AG04449 (cell line): ENCODE measurements at regions not wholly inside any gene's neighbourhood (a gene's known extent, or its start where the extent isn't known, plus 50 kb on each side); places are given as distances from the start of the nearest gene placed in this dataset.
A peak's percentile ranks its signal among the peaks of the same experiment; 100 is the strongest.

ENCODE experiments used
- CTCF ChIA-PET: fragments of 350-600 bp; formaldehyde crosslinking; extraction: SDS; loops from one replicate; lab custom pipeline; 2021; ENCODE audit warnings: antibody characterized with exemption; lab: Yijun Ruan, JAX
- POLR2A ChIA-PET: fragments of 400-600, 350-600 bp; formaldehyde crosslinking; extraction: SDS; loops from one replicate; lab custom pipeline; 2020; ENCODE audit warnings: antibody characterized with exemption, inconsistent platforms; lab: Yijun Ruan, JAX
- DNase-seq: peaks from one replicate; pipeline ENCODE4 v3.0.0-alpha.2; 2010; ENCODE audit warnings: low read depth, low spot score
- H3K4me3 ChIP-seq: 2 replicates; pipeline ENCODE4 v1.5.1; 2011; ENCODE audit warnings: low read depth, mild to moderate bottlenecking, control low read depth, low read length
- TF ChIP-seq, protein P1 (sequence below): IDR thresholded peaks from one replicate; pipeline ENCODE4 v1.5.1; 2011; ENCODE audit warnings: mild to moderate bottlenecking, moderate library complexity, low read length, control low read depth, inconsistent platforms; ENCODE audit not compliant: insufficient read depth; ENCODE audit errors: missing control alignments

DNA sequence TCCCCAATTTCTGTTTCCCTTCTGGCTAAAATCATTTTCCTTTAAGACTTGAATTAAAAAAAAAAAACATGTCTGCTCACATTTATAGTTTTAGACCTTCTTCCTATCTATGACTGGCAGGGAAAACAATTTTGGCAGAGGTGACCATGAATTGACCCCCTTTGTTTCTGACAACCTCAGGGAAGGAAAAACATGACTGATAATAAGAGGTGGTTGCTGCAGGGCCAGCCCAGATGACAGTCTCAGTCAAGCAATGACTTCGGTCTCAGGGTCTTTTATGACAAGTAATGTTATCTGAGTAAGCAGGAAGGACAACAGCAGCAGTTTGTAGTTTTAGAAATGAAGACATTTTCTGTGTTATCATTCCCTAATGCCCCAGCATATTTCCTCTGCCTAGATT, 430.9 kb downstream of the LRIG3 start:
- no peak overlapping the region for H3K4me3 ChIP-seq
- TF ChIP-seq, protein P1, sequence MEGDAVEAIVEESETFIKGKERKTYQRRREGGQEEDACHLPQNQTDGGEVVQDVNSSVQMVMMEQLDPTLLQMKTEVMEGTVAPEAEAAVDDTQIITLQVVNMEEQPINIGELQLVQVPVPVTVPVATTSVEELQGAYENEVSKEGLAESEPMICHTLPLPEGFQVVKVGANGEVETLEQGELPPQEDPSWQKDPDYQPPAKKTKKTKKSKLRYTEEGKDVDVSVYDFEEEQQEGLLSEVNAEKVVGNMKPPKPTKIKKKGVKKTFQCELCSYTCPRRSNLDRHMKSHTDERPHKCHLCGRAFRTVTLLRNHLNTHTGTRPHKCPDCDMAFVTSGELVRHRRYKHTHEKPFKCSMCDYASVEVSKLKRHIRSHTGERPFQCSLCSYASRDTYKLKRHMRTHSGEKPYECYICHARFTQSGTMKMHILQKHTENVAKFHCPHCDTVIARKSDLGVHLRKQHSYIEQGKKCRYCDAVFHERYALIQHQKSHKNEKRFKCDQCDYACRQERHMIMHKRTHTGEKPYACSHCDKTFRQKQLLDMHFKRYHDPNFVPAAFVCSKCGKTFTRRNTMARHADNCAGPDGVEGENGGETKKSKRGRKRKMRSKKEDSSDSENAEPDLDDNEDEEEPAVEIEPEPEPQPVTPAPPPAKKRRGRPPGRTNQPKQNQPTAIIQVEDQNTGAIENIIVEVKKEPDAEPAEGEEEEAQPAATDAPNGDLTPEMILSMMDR = no peak
- ChIA-PET POLR2A (no interaction called here), CTCF (interaction anchor here (1.0 kb wide), 1 partner anchor 8 kb away, joined by 3 read pairs; no protein-coding TSS in a partner anchor)
- no peak for DNase-seq

DNA sequence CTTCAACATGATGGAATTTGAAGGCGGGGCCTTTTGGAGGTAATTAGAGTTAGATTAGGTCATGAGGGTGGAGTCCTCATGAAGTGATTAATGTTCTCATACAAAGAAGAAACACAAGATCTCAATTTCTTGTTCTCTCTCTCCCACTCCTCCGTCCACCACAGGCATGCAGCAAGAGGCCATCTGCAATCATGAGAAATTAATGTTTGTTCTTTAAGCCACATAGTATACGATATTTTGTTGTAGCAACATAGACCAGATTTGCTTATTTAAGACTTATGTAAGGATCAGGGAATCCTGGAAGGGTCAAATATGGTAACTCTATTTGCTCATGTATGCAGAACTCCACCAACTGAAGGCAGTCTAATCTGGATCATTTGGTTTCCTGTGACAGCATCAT, 429.0 kb downstream of the LRIG3 start:
- TF ChIP-seq, protein P1 = no peak
- no peak overlapping the region for H3K4me3 ChIP-seq
- peak; percentile 65 for DNase-seq
- CTCF ChIA-PET = no interaction called here
- POLR2A ChIA-PET = no interaction called here

DNA sequence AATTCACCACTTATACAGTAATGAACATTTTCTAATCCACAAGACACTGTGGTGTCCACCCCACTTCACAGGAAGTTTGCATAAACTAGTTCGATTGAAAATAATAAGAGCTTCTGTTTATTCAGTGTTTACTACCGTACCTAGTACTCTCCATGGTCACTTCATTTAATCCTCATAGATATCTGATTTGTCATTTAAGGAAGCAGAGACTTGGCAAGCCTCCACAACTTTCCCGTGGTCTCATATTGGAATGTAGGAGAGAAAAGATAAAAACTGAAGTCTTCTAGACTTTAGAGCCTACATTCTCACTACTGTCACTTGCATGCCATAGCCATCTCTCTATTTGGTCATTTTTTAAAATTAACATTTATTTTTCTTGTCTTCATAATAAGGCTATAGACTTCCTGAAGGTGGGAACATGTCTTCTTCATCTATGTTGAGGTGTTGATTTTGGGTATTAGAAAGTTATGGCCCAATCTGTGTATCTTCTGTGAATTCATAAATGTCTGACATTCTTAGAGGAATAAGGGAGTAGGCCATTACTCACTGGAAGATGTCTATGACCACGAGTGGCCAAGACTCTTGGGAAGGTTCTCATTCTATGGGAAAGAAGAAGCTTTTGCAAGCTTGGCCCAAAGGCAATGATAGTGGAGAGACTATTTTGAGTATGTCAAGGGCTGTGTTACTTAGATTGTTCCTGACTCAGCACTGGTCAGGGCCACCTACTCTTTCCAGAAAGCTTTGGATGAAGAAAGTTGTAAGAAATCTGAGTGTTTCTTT, 423.7 kb downstream of the LRIG3 start:
- TF ChIP-seq, protein P1 = no peak
- POLR2A ChIA-PET = no interaction called here
- DNase-seq = no peak
- H3K4me3 ChIP-seq = no peak overlapping the region
- CTCF ChIA-PET = no interaction called here

DNA sequence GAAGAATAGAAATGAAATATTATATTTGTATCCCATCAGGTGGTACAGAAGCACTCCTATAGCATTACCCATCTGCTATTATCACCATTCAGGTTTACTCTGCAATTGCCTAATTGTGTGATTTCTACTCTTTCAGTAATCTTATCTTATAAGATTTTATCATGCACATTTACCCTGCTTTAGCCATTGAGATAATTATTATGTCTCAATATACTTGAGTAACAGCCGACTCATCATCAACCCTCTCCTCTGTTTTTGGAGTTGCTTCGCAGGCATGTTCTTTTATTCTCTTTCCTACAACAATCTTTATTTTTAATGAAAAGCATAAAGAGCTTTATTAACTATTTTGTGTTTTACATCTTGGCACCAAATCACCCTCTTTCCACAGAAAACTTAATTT, 419.9 kb downstream of the LRIG3 start:
- DNase-seq = no peak
- ChIA-PET CTCF (no interaction called here), POLR2A (no interaction called here)
- no peak overlapping the region for H3K4me3 ChIP-seq
- TF ChIP-seq, protein P1 = no peak

DNA sequence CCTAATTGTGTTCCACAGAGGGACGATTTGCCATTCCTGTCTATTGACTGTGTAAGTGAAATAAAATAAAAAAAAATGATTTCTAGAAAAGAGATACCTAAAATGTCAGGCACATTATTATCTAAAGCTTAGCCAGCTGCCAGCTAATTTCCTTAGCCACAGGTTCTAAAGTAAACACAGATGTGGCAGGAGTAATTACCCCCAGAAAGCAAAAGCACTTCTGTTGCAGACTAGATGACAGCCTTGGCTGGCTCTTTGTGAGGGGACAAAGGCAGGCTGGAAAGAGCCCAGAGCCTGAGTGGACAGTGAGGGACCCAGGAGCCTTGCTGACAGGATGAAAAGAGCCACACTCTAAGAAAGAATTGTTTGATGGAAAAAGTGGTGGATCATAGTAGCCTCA, 418.1 kb downstream of the LRIG3 start:
- TF ChIP-seq, protein P1 = no peak
- ChIA-PET CTCF (interaction anchor here (1.5 kb wide), 1 partner anchor 648 kb away, joined by 4 read pairs; no protein-coding TSS in a partner anchor), POLR2A (no interaction called here)
- no peak for DNase-seq
- H3K4me3 ChIP-seq = no peak overlapping the region

DNA sequence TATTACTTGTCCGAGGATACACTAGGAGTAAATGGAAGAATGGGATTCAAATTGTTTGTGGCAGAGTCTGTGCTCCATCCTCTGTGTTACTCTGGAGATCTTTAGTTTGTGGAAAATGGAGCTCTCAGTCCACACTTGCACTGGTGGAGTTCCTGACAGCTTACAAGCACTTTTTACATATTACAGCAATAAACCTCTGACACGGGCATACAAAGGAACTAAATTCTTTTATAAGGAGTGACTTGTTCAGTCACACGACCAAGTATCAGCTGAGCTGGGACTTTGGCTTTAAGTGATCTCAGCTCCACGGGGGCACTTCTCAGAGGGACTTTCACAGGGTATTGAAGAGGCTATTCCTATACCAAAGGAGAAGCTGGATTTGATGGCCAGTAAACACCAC, 417.5 kb downstream of the LRIG3 start:
- no peak for DNase-seq
- H3K4me3 ChIP-seq = no peak overlapping the region
- CTCF ChIA-PET = interaction anchor here (0.7 to 1.5 kb wide), 2 partner anchors 8 to 648 kb away, joined by 3 to 4 read pairs; no protein-coding TSS in a partner anchor
- TF ChIP-seq, protein P1 = no peak
- POLR2A ChIA-PET = no interaction called here
